ENCODE measurements at regions not wholly inside any gene's neighbourhood (a gene's known extent, or its start where the extent isn't known, plus 50 kb on each side); places are given as distances from the start of the nearest gene placed in this dataset.
"Not testable (repeated sequence)": the region's sequence is repeated elsewhere in the genome, so short reads cannot be mapped to it uniquely, and the experiment has no call there.

- no peak for DNase-seq (ENCODE audit: extremely low read depth in 1 of 2, low read depth in 1 of 2)
These were observed 211.6 kb downstream of the CENPC start for GRCh38 chr4:67333664-67334063.

GRCh38 chr4:67332627-67333026, 212.7 kb downstream of the CENPC start:
- DNase-seq (ENCODE audit: extremely low read depth in 1 of 2, low read depth in 1 of 2) = no peak

- no peak for DNase-seq (ENCODE audit: extremely low read depth in 1 of 2, low read depth in 1 of 2)
These were observed 216.9 kb downstream of the CENPC start for GRCh38 chr4:67328393-67328792.

- DNase-seq (ENCODE audit: extremely low read depth in 1 of 2, low read depth in 1 of 2) = no peak
These were observed 217.4 kb downstream of the CENPC start for GRCh38 chr4:67328018-67328278.

- peak in 1 of 2 donors; percentile 8 for DNase-seq (ENCODE audit: extremely low read depth in 1 of 2, low read depth in 1 of 2)
These were observed 217.9 kb downstream of the CENPC start for GRCh38 chr4:67327245-67328017.

GRCh38 chr4:67325791-67326190, 219.5 kb downstream of the CENPC start:
- no peak for DNase-seq (ENCODE audit: extremely low read depth in 1 of 2, low read depth in 1 of 2)

- DNase-seq (ENCODE audit: extremely low read depth in 1 of 2, low read depth in 1 of 2) = no peak
These were observed 224.7 kb downstream of the CENPC start for GRCh38 chr4:67320645-67321044.

GRCh38 chr4:67319607-67320006, 225.7 kb downstream of the CENPC start:
- not testable (repeated sequence) for DNase-seq (ENCODE audit: extremely low read depth in 1 of 2, low read depth in 1 of 2)

GRCh38 chr4:67300497-67301185, 244.7 kb downstream of the CENPC start:
- not testable (repeated sequence) for DNase-seq (ENCODE audit: extremely low read depth in 1 of 2, low read depth in 1 of 2)

- DNase-seq (ENCODE audit: extremely low read depth in 1 of 2, low read depth in 1 of 2) = no peak
These were observed 252.7 kb downstream of the CENPC start for GRCh38 chr4:67292636-67293035.

- DNase-seq (ENCODE audit: extremely low read depth in 1 of 2, low read depth in 1 of 2) = no peak
These were observed 253.3 kb downstream of the CENPC start for GRCh38 chr4:67292045-67292444.

GRCh38 chr4:67291644-67292043, 253.7 kb downstream of the CENPC start:
- no peak for DNase-seq (ENCODE audit: extremely low read depth in 1 of 2, low read depth in 1 of 2)

GRCh38 chr4:67288964-67289363, 256.3 kb downstream of the CENPC start:
- DNase-seq (ENCODE audit: extremely low read depth in 1 of 2, low read depth in 1 of 2) = no peak

GRCh38 chr4:67286724-67287123, 258.6 kb downstream of the CENPC start:
- DNase-seq (ENCODE audit: extremely low read depth in 1 of 2, low read depth in 1 of 2) = no peak

GRCh38 chr4:67282749-67283148, 262.6 kb downstream of the CENPC start:
- no peak for DNase-seq (ENCODE audit: extremely low read depth in 1 of 2, low read depth in 1 of 2)

GRCh38 chr4:67275179-67275750, 270.0 kb downstream of the CENPC start:
- DNase-seq (ENCODE audit: extremely low read depth in 1 of 2, low read depth in 1 of 2) = no peak

- not testable (repeated sequence) for DNase-seq (ENCODE audit: extremely low read depth in 1 of 2, low read depth in 1 of 2)
These were observed 270.6 kb downstream of the CENPC start for GRCh38 chr4:67274671-67275070.

- no peak for DNase-seq (ENCODE audit: extremely low read depth in 1 of 2, low read depth in 1 of 2)
These were observed 271.6 kb downstream of the CENPC start for GRCh38 chr4:67273666-67274065.

GRCh38 chr4:67261971-67262370, 283.3 kb downstream of the CENPC start:
- DNase-seq (ENCODE audit: extremely low read depth in 1 of 2, low read depth in 1 of 2) = no peak

GRCh38 chr4:67256388-67257043, 288.8 kb downstream of the CENPC start:
- DNase-seq (ENCODE audit: extremely low read depth in 1 of 2, low read depth in 1 of 2) = no peak

- DNase-seq (ENCODE audit: extremely low read depth in 1 of 2, low read depth in 1 of 2) = no peak
These were observed 295.0 kb downstream of the CENPC start for GRCh38 chr4:67250131-67250896.

All from activated CD8-positive, alpha-beta memory T cell treated with anti-CD3 and anti-CD28 coated beads for 1 hour (primary cell).